GM12873 (cell line): ENCODE measurements at regions not wholly inside any gene's neighbourhood (a gene's known extent, or its start where the extent isn't known, plus 50 kb on each side); places are given as distances from the start of the nearest gene placed in this dataset.
A peak's percentile ranks its signal among the peaks of the same experiment; 100 is the strongest.

ENCODE experiments used
- CTCF ChIP-seq: IDR thresholded peaks from 2 replicates; pipeline ENCODE4 v1.5.1; 2012; ENCODE audit warnings: low read depth, mild to moderate bottlenecking, moderate library complexity, low read length, control low read depth; ENCODE audit not compliant: insufficient read depth; ENCODE audit errors: missing control alignments

- no peak for TF ChIP-seq CTCF
Measured at GRCh38 chr13:97852181-97852874, 101.1 kb upstream of the IPO5 start.

GRCh38 chr13:97853550-97853949 is 99.9 kb upstream of the IPO5 start:
- TF ChIP-seq CTCF, result no peak

- peak; percentile 85 for TF ChIP-seq CTCF
Measured at GRCh38 chr13:97855570-97856303, 97.7 kb upstream of the IPO5 start.

GRCh38 chr13:97856304-97856675 is 97.2 kb upstream of the IPO5 start:
- no peak for TF ChIP-seq CTCF

GRCh38 chr13:97858161-97858560 is 95.3 kb upstream of the IPO5 start:
- no peak for TF ChIP-seq CTCF

- no peak for TF ChIP-seq CTCF
Measured at GRCh38 chr13:97866346-97866745, 87.1 kb upstream of the IPO5 start.

- TF ChIP-seq CTCF, result no peak
Measured at GRCh38 chr13:97866751-97867150, 86.7 kb upstream of the IPO5 start.
